HepG2 (cell line): ENCODE measurements at regions not wholly inside any gene's neighbourhood (a gene's known extent, or its start where the extent isn't known, plus 50 kb on each side); places are given as distances from the start of the nearest gene placed in this dataset.

ENCODE experiments used
- ATAC-seq: fragments of 200-7000 bp; cut with Tn5 transposase; 3 replicates; pipeline ENCODE4 v1.9.1; 2020; ENCODE audit warnings: mild to moderate bottlenecking, moderate library complexity
- BruUV-seq: library from RNA; stranded (reverse); fragments of 400-500 nt; replicated peaks from 2 replicates; lab custom pipeline; 2021; lab: Mats Ljungman, UMichigan
- CTCF ChIA-PET: fragments of 300-600 bp; formaldehyde crosslinking; extraction: SDS; loops from one replicate; lab custom pipeline; 2021; ENCODE audit warnings: low total read pairs, inconsistent platforms, low intra/inter-chr PET ratio; lab: Yijun Ruan, JAX
- POLR2A ChIA-PET: fragments of 350-600 bp; sonication (Branson Sonifier 250); formaldehyde crosslinking; loops from one replicate; lab custom pipeline; 2020; ENCODE audit warnings: antibody characterized with exemption, inconsistent platforms; lab: Yijun Ruan, JAX
- DNase-seq: peaks from one replicate; pipeline ENCODE4 v3.0.0-alpha.2; 2015; ENCODE audit warnings: low spot score
- FAIRE-seq: peaks from 3 replicates; lab custom pipeline; 2011; peaks lifted over from hg19 to GRCh38; lab: Jason Lieb, UNC
- H2AFZ ChIP-seq: one replicate; pipeline ENCODE4 v1.6.1; 2011; ENCODE audit warnings: low read length, inconsistent platforms
- H3K27ac ChIP-seq: fragments of 300-600 bp; 3 replicates; pipeline ENCODE4 v1.8.0; 2011; ENCODE audit warnings: mixed run types, mild to moderate bottlenecking, mixed read lengths, low read length, inconsistent platforms; ENCODE audit not compliant: insufficient read depth; ENCODE audit errors: extremely low read length
- H3K27me3 ChIP-seq, 2 experiments: fragments of 200-600 bp in 1 of 2; 2 replicates in 1 of 2; 3 replicates in 1 of 2; pipeline versions ENCODE4 v1.6.0 to v1.8.0; 2011; ENCODE audit warnings: low read length in 2 of 2, mild to moderate bottlenecking in 2 of 2, moderate library complexity in 2 of 2, inconsistent platforms in 1 of 2; ENCODE audit not compliant: insufficient read depth in 2 of 2, control insufficient read depth in 1 of 2
- H3K36me3 ChIP-seq, 2 experiments: fragments of 200-600 bp in 1 of 2; replicated peaks in 1 of 2; 2 replicates in 1 of 2; 3 replicates in 1 of 2; pipeline versions ENCODE4 v1.5.1 to v1.8.0; 2011; ENCODE audit warnings: low read length in 2 of 2, inconsistent platforms in 1 of 2; ENCODE audit not compliant: insufficient read depth in 2 of 2, control insufficient read depth in 1 of 2
- H3K4me1 ChIP-seq: 2 replicates; pipeline ENCODE4 v1.5.1; 2012; ENCODE audit warnings: low read length, inconsistent platforms; ENCODE audit not compliant: insufficient read depth
- H3K4me2 ChIP-seq: 2 replicates; pipeline ENCODE4 v1.6.0; 2011; ENCODE audit warnings: low read depth, low read length, inconsistent platforms
- H3K4me3 ChIP-seq, 3 experiments: fragments of 200-600 bp in 1 of 3; sonication (generic), shearing (Covaris generic) in 1 of 3; replicated peaks in 1 of 3; 2 replicates each; pipeline ENCODE4 v1.5.1; 2011 to 2016; ENCODE audit warnings: low read length in 3 of 3, inconsistent platforms in 2 of 3, low read depth in 2 of 3, mild to moderate bottlenecking in 2 of 3, control low read depth in 1 of 3, mixed read lengths in 1 of 3; ENCODE audit not compliant: insufficient read depth in 1 of 3
- H3K79me2 ChIP-seq: one replicate; pipeline ENCODE4 v1.6.1; 2011; ENCODE audit warnings: low read length, inconsistent platforms; ENCODE audit not compliant: insufficient read depth
- H3K9ac ChIP-seq: 2 replicates; pipeline ENCODE4 v1.6.0; 2011; ENCODE audit warnings: mild to moderate bottlenecking, low read depth, low read length, inconsistent platforms; ENCODE audit not compliant: insufficient read depth
- H3K9me3 ChIP-seq: 2 replicates; pipeline ENCODE4 v1.5.1; 2012; ENCODE audit warnings: mild to moderate bottlenecking, low read length
- H4K20me1 ChIP-seq: 2 replicates; pipeline ENCODE4 v1.6.0; 2011; ENCODE audit warnings: inconsistent platforms, mild to moderate bottlenecking, low read length, moderate library complexity; ENCODE audit not compliant: insufficient read depth
- DPF2 ChIP-seq: sonication (generic); formaldehyde crosslinking; IDR thresholded peaks from 2 replicates; pipeline ENCODE4 v1.4.0; 2020; ENCODE audit warnings: mild to moderate bottlenecking, low read depth, missing genetic modification reagents, borderline replicate concordance
- SNAPC5 ChIP-seq: sonication (generic); formaldehyde crosslinking; IDR thresholded peaks from 2 replicates; pipeline ENCODE4 v1.8.1; 2023; ENCODE audit warnings: mild to moderate bottlenecking, missing genetic modification reagents, borderline replicate concordance
- WGBS: methylation state at CpG from one replicate; pipeline ENCODE4 v1.1.6; 2017; ENCODE audit warnings: low lambda C conversion rate; 5-methylcytosine and 5-hydroxymethylcytosine counted together
- in situ Hi-C: cut with HindIII; loops from 2 replicates; pipeline ENCODE4 v1.10.0; 2017; ENCODE audit warnings: low pct_unique_long_range_greater_than_20kb; ENCODE audit not compliant: extremely low pct_ligation_motif_present
- intact Hi-C: fragments of 100-400 bp; cut with micrococcal nuclease; formaldehyde crosslinking; loops from one replicate; pipeline ENCODE4 v1.10.0; 2022; ENCODE audit not compliant: unreplicated experiment

GRCh38 chr10:125562737-125563136, 120.2 kb downstream of the TEX36 start:
- Histone ChIP-seq H2AFZ (no peak overlapping the region), H3K79me2 (no peaks in the 10 kb centered on the region), H3K4me1 (no peaks in the 10 kb centered on the region), H4K20me1 (no peaks in the 10 kb centered on the region), H3K27ac (no peak overlapping the region), H3K9ac (no peak overlapping the region), H3K9me3 (no peaks in the 10 kb centered on the region), H3K36me3 (no peaks in the 10 kb centered on the region), H3K27me3 (0 out of 5 replicates have a peak, but pooled peaks cover 0 to 2% of the 10 kb centered on the region in 2 experiments), H3K4me3 (no peak overlapping the region), H3K4me2 (no peak overlapping the region)
- 31% methylated on average over 4 of the region's 4 CpGs for WGBS
- intact Hi-C loops (no loop called here), in situ Hi-C loops (no loop called here)
- TF ChIP-seq DPF2 (CRISPR knock-in tag) = no peak
- ChIA-PET CTCF (no interaction called here), POLR2A (no interaction called here)
- no TSS peak for BruUV-seq
- ATAC-seq (no peak), FAIRE-seq (no peak), DNase-seq (no peak)

GRCh38 chr10:125560947-125561346, 122.0 kb downstream of the TEX36 start:
- no peak for ATAC-seq
- intact Hi-C loops = no loop called here
- 1% methylated on average over 2 of the region's 2 CpGs for WGBS
- no peaks in the 10 kb centered on the region for H3K9me3 ChIP-seq
- H3K9ac ChIP-seq = no peak overlapping the region
- peaks cover 0 to 14% of the 10 kb centered on the region in 2 experiments; a peak in 2 of 5 replicates for H3K27me3 ChIP-seq
- no peak for FAIRE-seq
- in situ Hi-C loops = no loop called here
- no peaks in the 10 kb centered on the region for H3K36me3 ChIP-seq
- CTCF ChIA-PET = no interaction called here
- BruUV-seq = no TSS peak
- no peaks in the 10 kb centered on the region for H4K20me1 ChIP-seq
- POLR2A ChIA-PET = no interaction called here
- H3K27ac ChIP-seq = no peak overlapping the region
- no peak overlapping the region for H2AFZ ChIP-seq
- no peaks in the 10 kb centered on the region for H3K4me1 ChIP-seq
- no peak overlapping the region for H3K4me2 ChIP-seq
- no peak for TF ChIP-seq SNAPC5 (CRISPR knock-in tag)
- H3K4me3 ChIP-seq = no peak overlapping the region
- H3K79me2 ChIP-seq = no peaks in the 10 kb centered on the region
- DNase-seq = no peak
